GM12878 (cell line): ENCODE measurements at regions not wholly inside any gene's neighbourhood (a gene's known extent, or its start where the extent isn't known, plus 50 kb on each side); places are given as distances from the start of the nearest gene placed in this dataset.

Experiments
- ATAC-seq: fragments of 200-7000 bp; cut with Tn5 transposase; 3 replicates; pipeline ENCODE4 v1.9.1; 2020; ENCODE audit warnings: mild to moderate bottlenecking, moderate library complexity
- BruUV-seq: library from RNA; stranded (reverse); fragments of 400-500 nt; replicated peaks from 2 replicates; lab custom pipeline; 2021; lab: Mats Ljungman, UMichigan
- CTCF ChIA-PET: fragments of 300-600 bp; sonication (Branson Sonifier 250); formaldehyde crosslinking; extraction: SDS; loops from one replicate; lab custom pipeline; 2021; ENCODE audit warnings: inconsistent platforms; lab: Yijun Ruan, JAX
- POLR2A ChIA-PET: fragments of 350-600 bp; formaldehyde crosslinking; extraction: SDS; loops from one replicate; lab custom pipeline; 2021; ENCODE audit warnings: inconsistent platforms; lab: Charles Lee
- RAD21 ChIA-PET: fragments of 300-600 bp; sonication (Branson Sonifier 250); formaldehyde crosslinking; loops from one replicate; lab custom pipeline; 2023; ENCODE audit warnings: antibody characterized with exemption; ENCODE audit not compliant: unreplicated experiment; lab: Charles Lee
- SMC1A ChIA-PET: fragments of 300-600 bp; sonication (Branson Sonifier 250); formaldehyde crosslinking; loops from one replicate; lab custom pipeline; 2023; ENCODE audit not compliant: unreplicated experiment, uncharacterized antibody; lab: Charles Lee
- DNase-seq: peaks from one replicate; pipeline ENCODE4 v3.0.0-alpha.2; 2011; ENCODE audit warnings: low read depth, low spot score
- FAIRE-seq: peaks from 3 replicates; lab custom pipeline; 2011; peaks lifted over from hg19 to GRCh38; lab: Jason Lieb, UNC
- H2AFZ ChIP-seq: 2 replicates; pipeline ENCODE4 v1.6.0; 2011; ENCODE audit warnings: low read depth, low read length, control low read depth; ENCODE audit not compliant: control insufficient read depth
- H3K27ac ChIP-seq: 2 replicates; pipeline ENCODE4 v1.5.1; 2011; ENCODE audit warnings: control low read depth; ENCODE audit not compliant: control insufficient read depth, insufficient read depth
- H3K27me3 ChIP-seq, 2 experiments: replicated peaks in 1 of 2; 2 replicates each; pipeline versions ENCODE4 v1.6.0 to v1.6.1; 2011; ENCODE audit warnings: low read length in 1 of 2; ENCODE audit not compliant: control insufficient read depth in 2 of 2, insufficient read depth in 2 of 2
- H3K36me3 ChIP-seq, 2 experiments: 2 replicates each; pipeline ENCODE4 v1.5.1; 2011; ENCODE audit warnings: low read length in 1 of 2; ENCODE audit not compliant: control insufficient read depth in 2 of 2, insufficient read depth in 2 of 2
- H3K4me1 ChIP-seq: 2 replicates; pipeline ENCODE4 v1.6.1; 2011; ENCODE audit warnings: mild to moderate bottlenecking, low read length, moderate library complexity, mixed read lengths; ENCODE audit not compliant: control insufficient read depth, insufficient read depth
- H3K4me2 ChIP-seq: 2 replicates; pipeline ENCODE4 v1.6.0; 2011; ENCODE audit warnings: control low read depth; ENCODE audit not compliant: control insufficient read depth, insufficient read depth
- H3K4me3 ChIP-seq: fragments of 200-600 bp; sonication (generic); 2 replicates; pipeline ENCODE4 v1.5.1; 2016
- H3K79me2 ChIP-seq: 2 replicates; pipeline ENCODE4 v1.6.0; 2011; ENCODE audit warnings: low read length; ENCODE audit not compliant: control insufficient read depth, insufficient read depth
- H3K9ac ChIP-seq: 2 replicates; pipeline ENCODE4 v1.8.0; 2011; ENCODE audit warnings: low read length, control low read depth, mixed read lengths; ENCODE audit not compliant: control insufficient read depth, insufficient read depth
- H3K9me3 ChIP-seq: replicated peaks from 3 replicates; pipeline ENCODE4 v1.5.1; 2011; ENCODE audit warnings: mild to moderate bottlenecking, low read length; ENCODE audit not compliant: control insufficient read depth, insufficient read depth
- H4K20me1 ChIP-seq: 2 replicates; pipeline ENCODE4 v1.6.0; 2011; ENCODE audit not compliant: control insufficient read depth, insufficient read depth
- BCL3 ChIP-seq: IDR thresholded peaks from 2 replicates; pipeline ENCODE4 v1.6.1; 2011; ENCODE audit warnings: borderline replicate concordance, low read depth, mild to moderate bottlenecking, moderate library complexity, low read length; ENCODE audit not compliant: insufficient read depth, poor library complexity, severe bottlenecking
- CEBPZ ChIP-seq: fragments of 150-350 bp; IDR thresholded peaks from 2 replicates; pipeline ENCODE4 v1.6.1; 2016; ENCODE audit warnings: low read depth, low read length
- E2F4 ChIP-seq: IDR thresholded peaks from 2 replicates; pipeline ENCODE4 v1.6.1; 2012; ENCODE audit warnings: low read depth, low read length, improper control_type of control experiment
- NR2C1 ChIP-seq: fragments of 450-650 bp; IDR thresholded peaks from 2 replicates; pipeline ENCODE4 v1.6.1; 2017; ENCODE audit warnings: antibody characterized with exemption, mild to moderate bottlenecking, moderate library complexity
- SMAD1 ChIP-seq: fragments of 450-650 bp; IDR thresholded peaks from 2 replicates; pipeline ENCODE4 v1.6.1; 2018; ENCODE audit warnings: mild to moderate bottlenecking, low read depth; ENCODE audit not compliant: partially characterized antibody
- SPI1 ChIP-seq: IDR thresholded peaks from 2 replicates; pipeline ENCODE4 v1.6.1; 2011; ENCODE audit warnings: low read depth, mild to moderate bottlenecking, low read length, moderate library complexity, borderline replicate concordance; ENCODE audit not compliant: insufficient read depth
- STAT1 ChIP-seq: fragments of 450-650 bp; conservative IDR thresholded peaks from 2 replicates; pipeline ENCODE4 v1.6.1; 2014; ENCODE audit warnings: antibody characterized with exemption, mild to moderate bottlenecking
- TCF12 ChIP-seq: IDR thresholded peaks from 2 replicates; pipeline ENCODE4 v1.6.1; 2011; ENCODE audit warnings: low read depth, mild to moderate bottlenecking, low read length
- ZBED1 ChIP-seq: IDR thresholded peaks from 2 replicates; pipeline ENCODE4 v1.6.1; 2016; ENCODE audit warnings: borderline replicate concordance
- ZBTB40 ChIP-seq: fragments of 450-650 bp; IDR thresholded peaks from 2 replicates; pipeline ENCODE4 v1.6.1; 2016; ENCODE audit warnings: mild to moderate bottlenecking, moderate library complexity, borderline replicate concordance
- WGBS: methylation state at CpG from one replicate; pipeline ENCODE4 v1.1.6; 2016; ENCODE audit warnings: low lambda C conversion rate; ENCODE audit not compliant: insufficient replicate concordance, insufficient coverage; ENCODE audit errors: missing lambda C conversion rate; 5-methylcytosine and 5-hydroxymethylcytosine counted together
- in situ Hi-C: fragments of 300-500 bp; cut with MboI; formaldehyde crosslinking; loops from 9 replicates; pipeline ENCODE4 v1.14.3; 2018; ENCODE audit warnings: mixed read lengths
- intact Hi-C: fragments of 100-400 bp; cut with micrococcal nuclease; formaldehyde crosslinking; loops from one replicate; pipeline ENCODE4 v1.14.2; 2022; ENCODE audit not compliant: unreplicated experiment

- no peak for DNase-seq
- Histone ChIP-seq H3K4me3 (no peak overlapping the region), H3K27me3 (no peaks in the 10 kb centered on the region), H3K4me1 (no peaks in the 10 kb centered on the region), H4K20me1 (no peaks in the 10 kb centered on the region), H3K9ac (no peak overlapping the region), H3K4me2 (no peak overlapping the region), H3K79me2 (no peaks in the 10 kb centered on the region), H3K27ac (no peak overlapping the region), H3K36me3 (no peaks in the 10 kb centered on the region), H3K9me3 (no peaks in the 10 kb centered on the region; the same call in 2 of the 3 replicates), H2AFZ (no peak overlapping the region)
- no peak for ATAC-seq
- ChIA-PET SMC1A (interaction anchor here (0.9 kb wide), 1 partner anchor 11 kb away, joined by 3 read pairs; no protein-coding TSS in a partner anchor), CTCF (no interaction called here), POLR2A (no interaction called here), RAD21 (no interaction called here)
- no TSS peak for BruUV-seq
- in situ Hi-C loops = no loop called here
- FAIRE-seq = no peak
- WGBS = 17% methylated on average over 3 of the region's 3 CpGs
- intact Hi-C loops = no loop called here
- no peak for TF ChIP-seq SPI1
- no peak for TF ChIP-seq BCL3
- TF ChIP-seq TCF12 = no peak
- no peak for TF ChIP-seq ZBTB40
- no peak for TF ChIP-seq ZBED1
- no peak for TF ChIP-seq SMAD1
- no peak for TF ChIP-seq E2F4
- no peak for TF ChIP-seq CEBPZ
- no peak for TF ChIP-seq NR2C1
- TF ChIP-seq STAT1 = no peak
Observed at GRCh38 chr21:25126564-25126963, 480.7 kb downstream of the MRPL39 start.
